OCI-LY7 (cell line): ENCODE measurements at regions not wholly inside any gene's neighbourhood (a gene's known extent, or its start where the extent isn't known, plus 50 kb on each side); places are given as distances from the start of the nearest gene placed in this dataset. TPM values are rescaled to one million over a fixed set of nuclear protein-coding genes. Genes with fewer than 3 reads are reported as not detected.

Experiments used
- small RNA-seq: library from RNA; depleted of rRNA; stranded (forward); fragments of <200 nt; gene quantifications from one replicate; pipeline ENCODE3, GENCODE V24; 2014

Small RNAs in the stretch of these regions (small RNA-seq; reads per million reads assigned to genes)
- gene AC022254.1 = not detected
